ENCODE measurements at regions not wholly inside any gene's neighbourhood (a gene's known extent, or its start where the extent isn't known, plus 50 kb on each side); places are given as distances from the start of the nearest gene placed in this dataset.
"Not testable (repeated sequence)": the region's sequence is repeated elsewhere in the genome, so short reads cannot be mapped to it uniquely, and the experiment has no call there.

DNA sequence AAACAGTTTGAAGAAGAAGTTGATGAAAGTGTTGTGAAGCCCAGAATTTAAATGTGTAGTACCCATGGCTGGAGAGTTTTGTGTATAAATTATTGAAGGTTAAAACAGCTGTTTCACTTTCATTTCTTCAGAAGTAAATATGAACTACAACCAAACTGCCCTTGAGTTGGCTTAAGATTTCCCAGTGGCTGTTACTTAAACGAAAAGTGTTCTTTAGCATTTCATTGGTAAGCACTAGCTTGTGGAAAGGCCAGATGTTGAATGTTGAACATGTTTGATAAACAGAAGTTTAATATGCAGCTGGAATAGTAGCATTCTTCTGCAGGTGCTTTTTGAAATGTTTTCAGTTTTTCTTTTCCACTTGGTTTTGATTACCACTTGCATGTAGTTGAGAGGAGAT lies 83.2 kb upstream of the TNRC6B start:
- Histone ChIP-seq H3K27me3 (ENCODE audit: control insufficient read depth, insufficient read depth, low read length) (no peaks in the 10 kb centered on the region), H3K4me1 (ENCODE audit: control insufficient read depth, insufficient read depth, low read length) (no peaks in the 10 kb centered on the region), H3K4me3 (ENCODE audit: low read length) (no peak overlapping the region), H3K36me3 (ENCODE audit: control insufficient read depth, insufficient read depth, low read length) (no peaks in the 10 kb centered on the region), H3K27ac (ENCODE audit: low read length) (no peak overlapping the region), H3K9me3 (replicated peaks; ENCODE audit: control insufficient read depth, low read depth, low read length) (no peaks in the 10 kb centered on the region)
- DNase-seq = peak; percentile 64
- WGBS (ENCODE audit: insufficient coverage) = 0% methylated on average over 1 of the region's 1 CpG

DNA sequence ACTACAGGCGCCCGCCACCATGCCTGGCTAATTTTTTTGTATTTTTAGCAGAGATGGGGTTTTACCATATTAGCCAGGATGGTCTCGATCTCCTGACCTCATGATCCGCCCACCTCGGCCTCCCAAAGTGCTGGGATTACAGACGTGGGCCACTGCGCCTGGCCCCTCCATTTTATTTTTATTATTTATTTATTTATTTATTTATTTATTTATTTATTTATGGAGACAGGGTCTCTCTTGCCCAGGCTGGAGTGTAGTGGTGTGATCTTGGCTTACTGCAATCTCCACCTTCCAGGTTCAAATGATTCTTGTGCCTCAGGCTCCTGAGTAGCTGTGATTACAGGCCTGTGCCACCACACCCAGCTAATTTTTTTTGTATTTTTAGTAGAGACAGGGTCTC lies 77.8 kb upstream of the TNRC6B start:
- not testable (repeated sequence) for H3K27ac ChIP-seq (ENCODE audit: low read length); H3K4me3 ChIP-seq (ENCODE audit: low read length); H3K4me1 ChIP-seq (ENCODE audit: control insufficient read depth, insufficient read depth, low read length); H3K27me3 ChIP-seq (ENCODE audit: control insufficient read depth, insufficient read depth, low read length); H3K9me3 ChIP-seq (replicated peaks; ENCODE audit: control insufficient read depth, low read depth, low read length); DNase-seq; H3K36me3 ChIP-seq (ENCODE audit: control insufficient read depth, insufficient read depth, low read length)
- no CpG with 5 or more reads among the region's 7 CpGs for WGBS (ENCODE audit: insufficient coverage)

DNA sequence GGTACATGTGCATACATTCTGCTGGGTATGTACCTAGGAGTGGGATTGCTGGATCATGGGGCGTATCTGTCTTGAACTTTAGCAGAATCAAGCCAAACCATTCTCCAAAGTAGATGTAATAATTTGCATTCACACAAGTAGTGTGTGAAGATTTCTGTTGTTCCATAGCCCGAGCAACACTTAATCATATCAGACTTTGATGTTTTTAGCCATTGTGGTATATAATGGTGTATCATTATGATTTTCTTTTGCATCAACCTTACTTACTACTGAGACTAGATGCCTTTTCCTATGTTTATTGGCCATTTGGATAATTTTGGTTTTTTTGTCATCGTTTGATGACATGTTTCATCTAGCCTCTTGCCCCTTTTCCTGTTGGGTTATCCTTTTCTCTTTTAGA lies 72.0 kb upstream of the TNRC6B start:
- H3K27ac ChIP-seq (ENCODE audit: low read length) = no peak overlapping the region
- no peaks in the 10 kb centered on the region for H3K27me3 ChIP-seq (ENCODE audit: control insufficient read depth, insufficient read depth, low read length)
- H3K9me3 ChIP-seq (replicated peaks; ENCODE audit: control insufficient read depth, low read depth, low read length) = no peaks in the 10 kb centered on the region
- no peak overlapping the region for H3K4me3 ChIP-seq (ENCODE audit: low read length)
- H3K36me3 ChIP-seq (ENCODE audit: control insufficient read depth, insufficient read depth, low read length) = no peaks in the 10 kb centered on the region
- no peak for DNase-seq
- WGBS (ENCODE audit: insufficient coverage) = no CpG with 5 or more reads among the region's 3 CpGs
- H3K4me1 ChIP-seq (ENCODE audit: control insufficient read depth, insufficient read depth, low read length) = peaks cover 6% of the 10 kb centered on the region

DNA sequence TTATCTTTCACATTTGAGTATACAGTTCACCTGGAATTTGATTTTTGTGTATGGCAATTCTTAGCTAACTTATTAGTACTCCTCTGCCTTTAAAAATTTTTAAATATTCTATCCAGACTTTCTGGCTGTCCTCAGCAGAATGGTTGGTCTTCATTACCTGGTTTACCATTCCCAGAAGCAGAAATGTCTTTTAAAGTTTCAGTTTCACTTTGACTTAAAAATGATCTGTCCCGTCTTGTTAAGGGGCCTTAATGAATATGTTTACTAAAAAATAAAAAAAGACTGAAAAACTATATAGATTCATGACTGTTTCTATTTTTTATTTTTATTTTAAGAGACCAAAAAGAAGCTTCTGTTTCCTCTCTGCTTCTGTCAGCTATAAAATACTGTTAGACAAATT lies 70.5 kb upstream of the TNRC6B start:
- DNase-seq = peak; percentile 56
- H3K27ac ChIP-seq (ENCODE audit: low read length) = peak overlapping the region; percentile 81
- H3K4me1 ChIP-seq (ENCODE audit: control insufficient read depth, insufficient read depth, low read length) = peaks cover 6% of the 10 kb centered on the region
- no peaks in the 10 kb centered on the region for H3K36me3 ChIP-seq (ENCODE audit: control insufficient read depth, insufficient read depth, low read length)
- H3K9me3 ChIP-seq (replicated peaks; ENCODE audit: control insufficient read depth, low read depth, low read length) = no peaks in the 10 kb centered on the region
- WGBS (ENCODE audit: insufficient coverage) = no CpG with 5 or more reads among the region's 1 CpG
- H3K27me3 ChIP-seq (ENCODE audit: control insufficient read depth, insufficient read depth, low read length) = no peaks in the 10 kb centered on the region
- peak overlapping the region; percentile 6 for H3K4me3 ChIP-seq (ENCODE audit: low read length)

DNA sequence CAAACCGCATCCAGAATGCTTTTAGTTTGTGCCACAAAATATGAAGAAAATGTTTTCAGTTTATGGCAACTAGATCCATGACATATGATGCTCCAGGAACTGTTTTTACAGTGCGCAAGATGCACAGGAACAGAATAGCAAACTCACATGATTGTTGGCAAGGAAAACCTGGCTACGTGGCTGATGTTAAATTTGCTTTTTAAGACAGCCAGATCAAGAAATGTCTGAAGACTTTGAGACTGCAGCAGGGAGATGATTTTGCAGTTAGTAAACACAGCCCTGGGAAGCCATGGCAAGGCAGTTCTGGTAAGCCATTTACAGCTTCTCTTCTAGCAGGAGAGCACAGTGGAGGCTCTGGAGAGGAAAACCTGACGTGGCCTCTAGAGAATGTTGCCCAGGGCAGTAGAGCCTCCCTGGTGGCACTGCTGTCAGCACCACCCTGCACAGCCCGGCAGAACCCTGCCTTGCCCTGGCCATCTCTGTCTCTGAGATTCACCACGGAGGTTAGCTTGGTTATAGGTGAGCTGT lies 69.8 kb upstream of the TNRC6B start:
- Histone ChIP-seq H3K4me1 (ENCODE audit: control insufficient read depth, insufficient read depth, low read length) (peaks cover 6% of the 10 kb centered on the region), H3K27me3 (ENCODE audit: control insufficient read depth, insufficient read depth, low read length) (no peaks in the 10 kb centered on the region), H3K9me3 (replicated peaks; ENCODE audit: control insufficient read depth, low read depth, low read length) (no peaks in the 10 kb centered on the region), H3K27ac (ENCODE audit: low read length) (peak overlapping the region; percentile 81), H3K36me3 (ENCODE audit: control insufficient read depth, insufficient read depth, low read length) (no peaks in the 10 kb centered on the region), H3K4me3 (ENCODE audit: low read length) (peak overlapping the region; percentile 6)
- DNase-seq = peak; percentile 92
- WGBS (ENCODE audit: insufficient coverage) = 30% methylated on average over 3 of the region's 6 CpGs

DNA sequence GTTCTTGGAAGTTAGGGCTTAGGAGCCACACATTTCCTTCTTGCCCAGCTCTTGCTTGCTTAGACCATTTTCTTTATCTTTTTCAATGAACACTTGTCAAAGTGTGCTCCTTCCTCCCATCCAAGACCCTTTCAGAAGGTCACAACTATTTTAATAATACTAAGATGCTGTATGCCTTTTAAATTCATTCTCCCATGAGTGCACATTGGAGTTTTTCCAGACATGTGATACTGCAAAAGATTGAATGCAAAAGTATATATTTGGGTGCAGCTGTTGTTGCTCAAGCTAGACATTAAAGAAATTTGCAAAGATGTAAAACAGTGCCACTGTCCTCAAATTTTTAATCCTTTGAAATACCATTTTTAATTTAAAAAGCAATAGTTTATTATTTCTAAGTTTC lies 69.3 kb upstream of the TNRC6B start:
- no peaks in the 10 kb centered on the region for H3K9me3 ChIP-seq (replicated peaks; ENCODE audit: control insufficient read depth, low read depth, low read length)
- peaks cover 6% of the 10 kb centered on the region for H3K4me1 ChIP-seq (ENCODE audit: control insufficient read depth, insufficient read depth, low read length)
- no peak overlapping the region for H3K4me3 ChIP-seq (ENCODE audit: low read length)
- H3K27ac ChIP-seq (ENCODE audit: low read length) = peak overlapping the region; percentile 81
- peak; percentile 80 for DNase-seq
- no peaks in the 10 kb centered on the region for H3K36me3 ChIP-seq (ENCODE audit: control insufficient read depth, insufficient read depth, low read length)
- no peaks in the 10 kb centered on the region for H3K27me3 ChIP-seq (ENCODE audit: control insufficient read depth, insufficient read depth, low read length)

DNA sequence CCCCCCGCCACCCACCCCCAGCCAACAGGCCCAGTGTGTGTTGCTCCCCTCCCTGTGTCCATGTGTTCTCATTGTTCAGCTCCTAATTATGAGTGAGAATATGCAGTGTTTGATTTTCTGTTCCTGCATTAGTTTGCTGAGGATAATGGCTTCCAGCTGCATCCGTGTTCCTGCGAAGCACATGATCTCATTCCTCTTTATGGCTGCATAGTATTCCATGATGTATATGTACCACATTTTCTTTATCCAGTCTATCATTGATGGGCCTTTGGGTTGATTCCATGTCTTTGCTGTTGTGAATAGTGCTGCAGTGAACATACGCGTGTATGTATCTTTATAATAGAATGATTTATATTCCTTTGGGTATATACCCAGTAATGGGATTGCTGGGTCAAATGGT lies 68.8 kb upstream of the TNRC6B start:
- H3K9me3 ChIP-seq (replicated peaks; ENCODE audit: control insufficient read depth, low read depth, low read length); H3K4me3 ChIP-seq (ENCODE audit: low read length); H3K27ac ChIP-seq (ENCODE audit: low read length); H3K4me1 ChIP-seq (ENCODE audit: control insufficient read depth, insufficient read depth, low read length); DNase-seq; H3K36me3 ChIP-seq (ENCODE audit: control insufficient read depth, insufficient read depth, low read length); H3K27me3 ChIP-seq (ENCODE audit: control insufficient read depth, insufficient read depth, low read length): not testable (repeated sequence)
- WGBS (ENCODE audit: insufficient coverage) = no CpG with 5 or more reads among the region's 5 CpGs

DNA sequence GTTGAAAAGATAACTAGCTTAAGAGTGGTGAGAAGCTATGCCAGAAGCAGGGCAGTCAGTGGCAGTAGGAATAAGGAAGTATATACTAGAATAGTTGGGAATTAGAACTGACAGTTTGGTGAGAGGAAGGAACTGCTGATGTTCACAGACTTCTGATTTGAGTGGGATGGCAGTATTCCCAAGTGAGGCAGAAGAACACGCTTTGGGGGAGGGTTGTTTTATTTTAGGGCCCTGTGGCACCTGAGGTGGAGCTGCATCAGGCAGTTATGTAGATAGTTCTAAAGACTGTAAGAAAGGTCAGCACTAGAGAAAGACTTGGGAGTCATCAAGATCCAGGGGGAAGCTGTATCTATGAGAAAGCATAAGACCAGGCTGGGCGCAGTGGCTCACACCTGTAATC lies 66.3 kb upstream of the TNRC6B start:
- WGBS (ENCODE audit: insufficient coverage) = 64% methylated on average over 1 of the region's 2 CpGs
- Histone ChIP-seq H3K9me3 (replicated peaks; ENCODE audit: control insufficient read depth, low read depth, low read length) (no peaks in the 10 kb centered on the region), H3K27me3 (ENCODE audit: control insufficient read depth, insufficient read depth, low read length) (no peaks in the 10 kb centered on the region), H3K4me1 (ENCODE audit: control insufficient read depth, insufficient read depth, low read length) (peaks cover 8% of the 10 kb centered on the region), H3K4me3 (ENCODE audit: low read length) (no peak overlapping the region), H3K36me3 (ENCODE audit: control insufficient read depth, insufficient read depth, low read length) (no peaks in the 10 kb centered on the region), H3K27ac (ENCODE audit: low read length) (no peak overlapping the region)
- no peak for DNase-seq

DNA sequence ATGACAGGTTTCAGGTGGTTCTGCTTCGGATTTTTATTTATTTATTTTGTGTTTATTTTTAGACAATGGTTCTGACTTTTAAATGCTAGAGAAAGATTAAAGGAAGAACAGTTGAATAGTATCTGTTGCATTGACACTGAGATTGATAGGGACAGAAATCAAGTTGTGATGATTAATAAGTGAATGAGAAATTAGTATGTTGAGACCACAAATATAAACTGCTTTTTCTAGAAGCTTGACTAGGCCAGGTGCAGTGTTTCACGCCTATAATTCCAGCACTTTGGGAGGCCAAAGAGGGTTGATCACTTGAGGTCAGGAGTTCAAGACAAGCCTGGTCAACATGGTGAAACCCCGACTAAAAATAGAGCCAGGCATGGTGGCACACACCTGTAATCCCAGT lies 65.1 kb upstream of the TNRC6B start:
- DNase-seq = no peak
- H3K36me3 ChIP-seq (ENCODE audit: control insufficient read depth, insufficient read depth, low read length) = no peaks in the 10 kb centered on the region
- WGBS (ENCODE audit: insufficient coverage) = no CpG with 5 or more reads among the region's 3 CpGs
- no peaks in the 10 kb centered on the region for H3K9me3 ChIP-seq (replicated peaks; ENCODE audit: control insufficient read depth, low read depth, low read length)
- H3K4me1 ChIP-seq (ENCODE audit: control insufficient read depth, insufficient read depth, low read length) = peaks cover 8% of the 10 kb centered on the region
- no peak overlapping the region for H3K4me3 ChIP-seq (ENCODE audit: low read length)
- H3K27ac ChIP-seq (ENCODE audit: low read length) = no peak overlapping the region
- no peaks in the 10 kb centered on the region for H3K27me3 ChIP-seq (ENCODE audit: control insufficient read depth, insufficient read depth, low read length)

DNA sequence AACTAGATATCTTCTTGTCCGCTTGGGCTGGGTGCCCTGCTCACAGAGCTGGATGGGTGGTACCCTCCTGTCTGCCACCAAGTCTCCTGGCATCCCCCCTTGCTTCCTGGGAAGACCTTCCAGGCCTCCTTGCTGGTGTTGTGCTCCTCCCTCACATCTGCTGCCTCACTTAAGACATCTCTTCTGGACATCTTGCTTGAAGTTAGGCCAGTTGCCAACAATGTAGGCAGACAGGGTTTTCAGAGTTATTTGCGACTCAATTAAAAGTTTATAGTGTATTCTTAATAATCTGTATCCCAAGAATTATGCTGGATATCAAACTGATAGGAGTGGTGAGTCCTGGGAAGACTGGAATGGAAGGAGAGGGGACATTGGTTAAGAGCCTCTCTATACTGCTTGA lies 64.0 kb upstream of the TNRC6B start:
- Histone ChIP-seq H3K36me3 (ENCODE audit: control insufficient read depth, insufficient read depth, low read length) (no peaks in the 10 kb centered on the region), H3K4me3 (ENCODE audit: low read length) (no peak overlapping the region), H3K9me3 (replicated peaks; ENCODE audit: control insufficient read depth, low read depth, low read length) (no peaks in the 10 kb centered on the region), H3K4me1 (ENCODE audit: control insufficient read depth, insufficient read depth, low read length) (peaks cover 2% of the 10 kb centered on the region), H3K27me3 (ENCODE audit: control insufficient read depth, insufficient read depth, low read length) (no peaks in the 10 kb centered on the region), H3K27ac (ENCODE audit: low read length) (no peak overlapping the region)
- 57% methylated on average over 1 of the region's 2 CpGs for WGBS (ENCODE audit: insufficient coverage)
- peak; percentile 64 for DNase-seq

DNA sequence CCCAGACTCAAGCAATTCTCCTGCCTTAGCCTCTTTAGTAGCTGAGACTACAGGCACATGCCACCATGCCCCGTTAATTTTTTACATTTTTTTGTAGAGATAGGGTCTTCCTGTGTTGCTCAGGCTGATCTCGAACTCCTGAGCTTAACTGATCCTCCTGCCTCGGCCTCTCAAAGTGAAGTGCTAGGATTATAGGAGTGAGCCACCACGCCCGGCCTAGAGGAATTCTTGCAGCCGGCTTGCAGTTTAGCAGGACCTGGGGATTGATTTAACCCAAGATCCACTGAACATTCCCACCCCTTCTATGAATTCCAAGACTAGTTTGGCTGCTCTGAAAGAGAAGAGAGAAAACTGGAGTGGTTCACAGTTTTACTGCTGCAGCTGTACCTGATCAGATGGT lies 63.3 kb upstream of the TNRC6B start:
- Histone ChIP-seq H3K9me3 (replicated peaks; ENCODE audit: control insufficient read depth, low read depth, low read length) (no peaks in the 10 kb centered on the region), H3K4me3 (ENCODE audit: low read length) (no peak overlapping the region), H3K36me3 (ENCODE audit: control insufficient read depth, insufficient read depth, low read length) (no peaks in the 10 kb centered on the region), H3K27me3 (ENCODE audit: control insufficient read depth, insufficient read depth, low read length) (no peaks in the 10 kb centered on the region), H3K27ac (ENCODE audit: low read length) (no peak overlapping the region), H3K4me1 (ENCODE audit: control insufficient read depth, insufficient read depth, low read length) (peaks cover 2% of the 10 kb centered on the region)
- 20% methylated on average over 1 of the region's 6 CpGs for WGBS (ENCODE audit: insufficient coverage)
- DNase-seq = peak; percentile 36
